HEK293 (cell line): ENCODE measurements at regions not wholly inside any gene's neighbourhood (a gene's known extent, or its start where the extent isn't known, plus 50 kb on each side); places are given as distances from the start of the nearest gene placed in this dataset.

Experiments used
- ZBTB44 ChIP-seq: fragments of 450-650 bp; IDR thresholded peaks from 2 replicates; pipeline ENCODE4 v1.5.1; 2018; ENCODE audit warnings: missing biosample characterization, mild to moderate bottlenecking, missing genetic modification characterization
- ZNF274 ChIP-seq, 2 experiments: fragments of 200-500 bp in 1 of 2; fragments of 450-650 bp in 1 of 2; sonication (Bioruptor generic) in 1 of 2; formaldehyde crosslinking in 1 of 2; IDR thresholded peaks; 2 replicates each; pipeline versions ENCODE4 v1.5.1 to v1.6.1; 2014 to 2016; ENCODE audit warnings: borderline replicate concordance in 1 of 2, inconsistent platforms in 1 of 2, low read length in 1 of 2, missing biosample characterization in 1 of 2, missing genetic modification characterization in 1 of 2
- ZNF639 ChIP-seq: fragments of 450-650 bp; formaldehyde crosslinking; IDR thresholded peaks from 2 replicates; pipeline ENCODE4 v1.5.1; 2016; ENCODE audit warnings: missing biosample characterization, missing genetic modification characterization

- TF ChIP-seq ZNF274 (IDR thresholded peaks at IDR 0.05; ENCODE audit: low read length) (no peak), ZNF274 (tag by site-specific recombination; IDR thresholded peaks at IDR 0.05; ENCODE audit: borderline replicate concordance) (no peak), ZNF639 (no peak), ZBTB44 (tag by site-specific recombination) (no peak)
These were observed 291.1 kb downstream of the KLHL4 start for GRCh38 chrX:87808576-87809243.
